Activated CD4-positive, alpha-beta T cell treated with anti-CD3 and anti-CD28 coated beads for 36 hours (primary cell): ENCODE measurements at regions not wholly inside any gene's neighbourhood (a gene's known extent, or its start where the extent isn't known, plus 50 kb on each side); places are given as distances from the start of the nearest gene placed in this dataset.

Experiments used
- ATAC-seq: fragments of 200-7000 bp; cut with Tn5 transposase; one replicate; pipeline ENCODE4 v1.10.0; 2021; ENCODE audit warnings: mild to moderate bottlenecking, moderate library complexity
- CTCF ChIA-PET: fragments of 350-600 bp; sonication (Branson Sonifier 250); formaldehyde crosslinking; loops from one replicate; lab custom pipeline; 2021; ENCODE audit warnings: antibody characterized with exemption; lab: Charles Lee
- POLR2A ChIA-PET: fragments of 350-600 bp; sonication (Branson Sonifier 250); formaldehyde crosslinking; loops from one replicate; lab custom pipeline; 2021; ENCODE audit warnings: antibody characterized with exemption, inconsistent platforms; lab: Charles Lee
- DNase-seq: peaks from one replicate; pipeline ENCODE4 v3.0.0-alpha.2; 2020
- H3K27ac Mint-ChIP-seq: one replicate; pipeline ENCODE4 v1.8.0; 2021; ENCODE audit warnings: mixed read lengths
- H3K27me3 Mint-ChIP-seq: one replicate; pipeline ENCODE4 v1.8.0; 2021; ENCODE audit warnings: mixed read lengths
- H3K36me3 Mint-ChIP-seq: one replicate; pipeline ENCODE4 v1.8.0; 2021; ENCODE audit warnings: low read depth, mixed read lengths
- H3K4me1 Mint-ChIP-seq: one replicate; pipeline ENCODE4 v1.8.0; 2021; ENCODE audit warnings: mixed read lengths
- H3K4me3 Mint-ChIP-seq: one replicate; pipeline ENCODE4 v1.8.0; 2021; ENCODE audit warnings: mild to moderate bottlenecking, moderate library complexity, mixed read lengths
- H3K9me3 Mint-ChIP-seq: one replicate; pipeline ENCODE4 v1.8.0; 2021; ENCODE audit warnings: low read depth, mixed read lengths
- intact Hi-C, 2 experiments: fragments of 100-400 bp; cut with DNase I in 1 of 2; cut with micrococcal nuclease in 1 of 2; formaldehyde crosslinking; loops; one replicate each; pipeline versions ENCODE4 v1.14.2 to v1.15.1; 2022 to 2024; cut with DNase I, micrococcal nuclease

- ATAC-seq (no peak), DNase-seq (peak; percentile 15)
- POLR2A ChIA-PET, result no interaction called here
- Mint-ChIP-seq H3K36me3 (no peaks in the 10 kb centered on the region), H3K4me3 (no peak overlapping the region), H3K27ac (no peak overlapping the region), H3K27me3 (peaks cover 7% of the 10 kb centered on the region), H3K9me3 (no peaks in the 10 kb centered on the region), H3K4me1 (no peaks in the 10 kb centered on the region)
- CTCF ChIA-PET, result interaction anchor here (0.7 kb wide), 1 partner anchor 82 kb away, joined by 5 read pairs; no protein-coding TSS in a partner anchor
- intact Hi-C loops, result loop anchor here in 1 of 2 experiments (10.0 kb wide), 1 partner anchor 884 kb away; no protein-coding TSS in a partner anchor
Observed at GRCh38 chr19:31548941-31549340, 199.7 kb upstream of the TSHZ3 start.

DNA sequence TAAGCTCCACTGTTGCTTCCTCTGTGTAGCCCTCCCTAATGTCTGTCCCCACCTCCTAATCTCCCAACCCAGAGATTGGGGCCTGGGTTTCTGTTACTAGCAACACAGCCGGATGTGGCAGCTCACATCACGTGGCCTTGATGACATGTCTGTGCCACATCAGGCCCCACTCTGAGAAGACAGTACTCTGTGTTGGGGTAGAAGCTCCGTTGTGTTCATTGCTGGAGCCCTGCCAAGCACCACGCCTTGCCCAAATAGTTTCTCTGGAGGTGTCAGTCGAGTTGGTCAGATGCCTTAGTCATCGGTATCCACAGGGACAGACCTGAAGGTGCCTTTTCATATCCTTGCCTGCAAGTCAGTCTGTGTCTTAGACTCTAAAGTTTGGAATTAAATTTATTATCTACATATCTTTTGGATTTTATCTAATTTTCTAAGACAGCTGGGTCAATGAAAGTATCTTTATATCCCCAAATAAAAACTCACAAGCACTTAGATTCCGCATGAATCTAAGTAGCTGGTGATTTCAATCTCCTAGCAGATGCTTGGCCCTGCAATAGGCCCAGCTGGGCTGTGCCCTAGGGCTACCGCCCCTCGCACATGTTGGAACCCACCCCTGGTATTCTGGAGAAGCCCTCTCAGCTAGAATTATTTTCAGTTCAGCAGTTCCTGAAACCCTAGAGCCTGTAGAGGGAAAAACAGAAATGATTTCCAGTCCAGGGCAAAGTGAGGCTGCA, 204.0 kb upstream of the TSHZ3 start:
- Mint-ChIP-seq H3K27me3 (peaks cover 7% of the 10 kb centered on the region), H3K4me1 (no peaks in the 10 kb centered on the region), H3K27ac (no peak overlapping the region), H3K36me3 (no peaks in the 10 kb centered on the region), H3K4me3 (no peak overlapping the region), H3K9me3 (no peaks in the 10 kb centered on the region)
- ChIA-PET CTCF (no interaction called here), POLR2A (no interaction called here)
- intact Hi-C loops, result no loop called here
- ATAC-seq, result no peak
- no peak for DNase-seq

DNA sequence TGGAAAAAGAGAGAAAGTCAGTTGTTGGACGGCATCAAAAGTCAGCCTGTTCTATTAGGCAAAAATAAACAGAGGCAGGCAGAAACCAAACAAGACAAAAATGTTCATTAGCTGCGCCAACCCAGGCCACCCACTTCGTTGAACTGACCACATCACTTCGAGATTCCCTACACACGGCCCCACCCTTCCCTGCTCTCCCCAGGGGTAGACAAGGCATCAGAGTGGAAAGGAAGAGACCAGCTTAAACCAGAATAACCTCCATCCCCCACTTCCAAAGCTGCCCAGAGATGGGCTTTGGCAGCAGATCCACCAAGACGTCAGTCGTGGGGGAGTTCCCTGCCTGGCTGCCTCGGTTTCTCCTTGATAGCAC, 204.6 kb upstream of the TSHZ3 start:
- intact Hi-C loops, result no loop called here

GRCh38 chr19:31554360-31554759, 205.1 kb upstream of the TSHZ3 start:
- Mint-ChIP-seq H3K9me3 (no peaks in the 10 kb centered on the region), H3K27me3 (peaks cover 7% of the 10 kb centered on the region), H3K27ac (no peak overlapping the region), H3K4me3 (no peak overlapping the region), H3K4me1 (no peaks in the 10 kb centered on the region), H3K36me3 (no peaks in the 10 kb centered on the region)
- POLR2A ChIA-PET, result no interaction called here
- CTCF ChIA-PET, result no interaction called here
- DNase-seq (no peak), ATAC-seq (no peak)
- intact Hi-C loops, result no loop called here

More for the DNA sequence above, 204.6 kb upstream of the TSHZ3 start:
- Mint-ChIP-seq H3K36me3 (no peaks in the 10 kb centered on the region), H3K4me1 (no peaks in the 10 kb centered on the region), H3K4me3 (no peak overlapping the region), H3K27ac (no peak overlapping the region), H3K27me3 (peaks cover 7% of the 10 kb centered on the region), H3K9me3 (no peaks in the 10 kb centered on the region)
- ATAC-seq, result no peak
- ChIA-PET CTCF (no interaction called here), POLR2A (no interaction called here)
- DNase-seq, result no peak

- POLR2A ChIA-PET, result no interaction called here
- Mint-ChIP-seq H3K27me3 (peaks cover 7% of the 10 kb centered on the region), H3K4me3 (no peak overlapping the region), H3K36me3 (no peaks in the 10 kb centered on the region), H3K9me3 (peaks cover 6% of the 10 kb centered on the region), H3K27ac (no peak overlapping the region), H3K4me1 (no peaks in the 10 kb centered on the region)
- DNase-seq (no peak), ATAC-seq (no peak)
- intact Hi-C loops, result no loop called here
- CTCF ChIA-PET, result no interaction called here
Observed at GRCh38 chr19:31555634-31556215, 206.5 kb upstream of the TSHZ3 start.

- intact Hi-C loops, result no loop called here
- no peak for DNase-seq
Observed at GRCh38 chr19:31559494-31559893, 210.3 kb upstream of the TSHZ3 start.

GRCh38 chr19:31560086-31561060, 211.1 kb upstream of the TSHZ3 start:
- ATAC-seq (no peak), DNase-seq (no peak)
- ChIA-PET CTCF (no interaction called here), POLR2A (no interaction called here)
- no peaks in the 10 kb centered on the region for H3K27me3 Mint-ChIP-seq
- no peak overlapping the region for H3K27ac Mint-ChIP-seq
- no peaks in the 10 kb centered on the region for H3K4me1 Mint-ChIP-seq
- no peaks in the 10 kb centered on the region for H3K36me3 Mint-ChIP-seq
- intact Hi-C loops, result no loop called here
- peaks cover 6% of the 10 kb centered on the region for H3K9me3 Mint-ChIP-seq
- no peak overlapping the region for H3K4me3 Mint-ChIP-seq

More at GRCh38 chr19:31559494-31559893, 210.3 kb upstream of the TSHZ3 start:
- Mint-ChIP-seq H3K4me3 (no peak overlapping the region), H3K36me3 (no peaks in the 10 kb centered on the region), H3K4me1 (no peaks in the 10 kb centered on the region), H3K9me3 (peaks cover 6% of the 10 kb centered on the region), H3K27me3 (no peaks in the 10 kb centered on the region), H3K27ac (no peak overlapping the region)
- ChIA-PET POLR2A (no interaction called here), CTCF (interaction anchor here (0.6 kb wide), 2 partner anchors 9 to 76 kb away, joined by 3 to 6 read pairs; no protein-coding TSS in a partner anchor)
- no peak for ATAC-seq

GRCh38 chr19:31562966-31563612, 213.9 kb upstream of the TSHZ3 start:
- no peaks in the 10 kb centered on the region for H3K36me3 Mint-ChIP-seq
- H3K9me3 Mint-ChIP-seq, result peaks cover 6% of the 10 kb centered on the region
- H3K4me3 Mint-ChIP-seq, result no peak overlapping the region
- no peaks in the 10 kb centered on the region for H3K4me1 Mint-ChIP-seq
- no peaks in the 10 kb centered on the region for H3K27me3 Mint-ChIP-seq
- ATAC-seq, result no peak
- POLR2A ChIA-PET, result no interaction called here
- intact Hi-C loops, result no loop called here
- CTCF ChIA-PET, result no interaction called here
- no peak for DNase-seq
- H3K27ac Mint-ChIP-seq, result no peak overlapping the region

GRCh38 chr19:31567776-31568175, 218.5 kb upstream of the TSHZ3 start:
- intact Hi-C loops, result no loop called here
- Mint-ChIP-seq H3K4me3 (no peak overlapping the region), H3K27me3 (no peaks in the 10 kb centered on the region), H3K9me3 (no peaks in the 10 kb centered on the region), H3K36me3 (no peaks in the 10 kb centered on the region), H3K4me1 (no peaks in the 10 kb centered on the region), H3K27ac (no peak overlapping the region)
- POLR2A ChIA-PET, result no interaction called here
- CTCF ChIA-PET, result interaction anchor here (0.7 kb wide), 1 partner anchor 9 kb away, joined by 6 read pairs; no protein-coding TSS in a partner anchor
- DNase-seq, result no peak
- ATAC-seq, result no peak

DNA sequence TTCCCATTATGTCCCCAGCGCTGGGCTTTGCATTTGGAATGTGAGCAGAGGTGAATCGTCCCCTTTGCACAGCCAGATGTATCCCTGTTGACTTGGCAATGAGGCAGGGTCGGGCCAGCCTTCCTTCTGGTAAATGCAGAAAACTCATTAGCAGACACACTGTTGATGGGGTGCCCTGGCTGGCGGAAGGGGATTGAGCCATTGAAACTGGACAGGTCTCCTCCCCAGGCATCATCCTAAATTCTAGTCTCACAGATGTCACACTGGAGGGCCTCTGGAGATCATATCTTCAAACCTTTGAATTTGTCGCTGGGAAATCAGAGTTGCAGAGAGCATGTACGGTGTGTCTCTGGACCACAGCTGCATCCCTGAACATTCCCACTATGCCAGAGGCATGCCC, 219.5 kb upstream of the TSHZ3 start:
- no peak overlapping the region for H3K27ac Mint-ChIP-seq
- no peaks in the 10 kb centered on the region for H3K9me3 Mint-ChIP-seq
- H3K27me3 Mint-ChIP-seq, result no peaks in the 10 kb centered on the region
- ATAC-seq, result no peak
- no peaks in the 10 kb centered on the region for H3K4me1 Mint-ChIP-seq
- intact Hi-C loops, result no loop called here
- ChIA-PET POLR2A (no interaction called here), CTCF (no interaction called here)
- no peaks in the 10 kb centered on the region for H3K36me3 Mint-ChIP-seq
- no peak for DNase-seq
- no peak overlapping the region for H3K4me3 Mint-ChIP-seq

- Mint-ChIP-seq H3K4me1 (no peaks in the 10 kb centered on the region), H3K4me3 (no peak overlapping the region), H3K9me3 (no peaks in the 10 kb centered on the region), H3K27ac (no peak overlapping the region), H3K36me3 (no peaks in the 10 kb centered on the region), H3K27me3 (no peaks in the 10 kb centered on the region)
- intact Hi-C loops, result no loop called here
- ChIA-PET CTCF (no interaction called here), POLR2A (no interaction called here)
- ATAC-seq, result no peak
- DNase-seq, result no peak
Observed at GRCh38 chr19:31570718-31571117, 221.5 kb upstream of the TSHZ3 start.
